Stimulated activated naive CD4-positive, alpha-beta T cell treated with Interleukin-2 at 50 U/mL for 16 hours (primary cell): ENCODE measurements at regions not wholly inside any gene's neighbourhood (a gene's known extent, or its start where the extent isn't known, plus 50 kb on each side); places are given as distances from the start of the nearest gene placed in this dataset.

ENCODE experiments used
- DNase-seq: peaks from one replicate; lab custom pipeline; 2025; lab: John Stamatoyannopoulos, UW

DNA sequence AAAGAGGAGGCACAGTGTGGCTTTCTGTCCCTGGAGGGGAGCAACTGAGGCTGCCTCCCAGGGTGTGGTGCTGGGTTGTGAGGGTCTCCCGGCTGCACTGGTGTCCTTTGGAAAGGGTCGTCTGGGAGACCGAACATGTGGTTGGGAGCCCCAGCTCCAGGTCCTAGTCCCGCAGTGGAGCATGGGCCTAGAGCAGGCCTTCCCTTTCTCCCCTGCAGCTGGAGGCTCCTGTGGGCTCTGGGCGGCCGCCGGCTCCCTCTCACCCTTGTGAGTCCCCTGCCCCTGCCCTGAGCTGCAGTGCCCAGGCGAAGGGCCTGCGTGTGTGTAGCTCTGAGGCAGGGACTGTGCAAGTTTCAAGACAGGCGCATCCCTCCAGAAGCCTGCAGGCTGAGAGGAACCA is 1492.7 kb downstream of the BRD1 start:
- DNase-seq = no peak

DNA sequence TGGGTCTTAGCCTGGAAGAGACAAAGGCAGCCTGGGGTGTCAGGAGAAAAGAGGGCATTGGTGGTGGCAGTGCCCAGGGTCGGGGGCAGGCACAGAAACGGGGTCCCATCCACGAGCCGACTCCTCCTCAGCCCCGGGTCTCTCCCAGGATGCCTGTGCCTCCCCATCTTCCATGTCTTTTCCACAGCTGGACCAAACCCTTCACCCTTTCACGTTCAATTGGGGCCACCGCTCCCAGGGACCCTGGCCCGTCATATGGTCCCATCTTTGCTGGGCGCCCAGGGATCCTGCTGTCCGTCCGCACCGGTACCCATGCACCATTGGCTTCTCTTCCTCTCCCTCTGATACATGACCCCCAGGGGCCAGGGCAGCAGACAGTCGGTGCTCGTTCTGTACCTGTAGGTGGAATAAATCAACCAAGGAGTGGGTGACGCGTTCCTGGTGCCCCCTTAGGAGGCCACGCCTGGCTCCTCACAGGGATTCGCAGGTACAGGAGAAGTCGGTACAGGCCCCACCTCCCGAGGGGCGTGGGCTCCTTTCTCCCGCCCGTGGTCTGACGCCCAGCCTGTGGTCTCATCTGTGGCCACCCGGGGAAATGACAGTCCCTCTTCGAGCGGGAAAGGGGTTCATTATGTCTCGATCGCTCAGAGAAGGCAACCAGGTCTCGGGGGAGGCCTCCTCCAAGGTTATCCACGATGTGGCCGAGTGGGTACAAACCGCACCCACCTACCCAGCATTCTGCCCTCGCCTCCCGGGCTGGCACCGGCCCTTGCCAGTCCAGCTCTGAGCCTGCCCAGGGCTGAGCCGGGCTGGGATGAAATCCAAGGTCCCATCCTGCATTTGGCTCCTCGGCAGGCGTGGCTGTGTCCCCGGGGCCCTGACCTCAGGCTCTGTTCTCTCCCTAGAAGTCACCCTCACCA is 1493.6 kb downstream of the BRD1 start:
- no peak for DNase-seq

DNA sequence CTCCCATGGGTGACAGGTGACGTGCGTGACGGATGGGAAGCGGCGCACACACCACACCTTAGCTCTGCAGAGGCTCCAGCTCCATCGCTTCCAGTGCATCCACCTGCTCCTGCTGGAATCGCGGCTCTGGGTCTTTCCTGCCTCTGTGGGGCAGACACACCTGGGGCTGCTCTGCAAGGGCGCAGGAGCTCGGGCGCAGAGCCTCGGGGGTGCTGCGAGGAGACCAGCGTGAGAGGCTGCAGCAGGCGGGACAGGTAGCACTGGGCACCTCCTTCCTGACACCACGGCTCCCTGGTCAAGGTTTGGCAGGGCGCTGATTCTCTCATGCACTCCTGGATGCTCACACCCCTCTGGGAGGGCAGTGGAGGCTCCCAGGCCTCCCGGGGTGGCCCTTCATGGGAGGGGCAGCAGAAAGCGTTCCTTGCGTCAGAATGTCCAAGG is 1494.3 kb downstream of the BRD1 start:
- no peak for DNase-seq

DNA sequence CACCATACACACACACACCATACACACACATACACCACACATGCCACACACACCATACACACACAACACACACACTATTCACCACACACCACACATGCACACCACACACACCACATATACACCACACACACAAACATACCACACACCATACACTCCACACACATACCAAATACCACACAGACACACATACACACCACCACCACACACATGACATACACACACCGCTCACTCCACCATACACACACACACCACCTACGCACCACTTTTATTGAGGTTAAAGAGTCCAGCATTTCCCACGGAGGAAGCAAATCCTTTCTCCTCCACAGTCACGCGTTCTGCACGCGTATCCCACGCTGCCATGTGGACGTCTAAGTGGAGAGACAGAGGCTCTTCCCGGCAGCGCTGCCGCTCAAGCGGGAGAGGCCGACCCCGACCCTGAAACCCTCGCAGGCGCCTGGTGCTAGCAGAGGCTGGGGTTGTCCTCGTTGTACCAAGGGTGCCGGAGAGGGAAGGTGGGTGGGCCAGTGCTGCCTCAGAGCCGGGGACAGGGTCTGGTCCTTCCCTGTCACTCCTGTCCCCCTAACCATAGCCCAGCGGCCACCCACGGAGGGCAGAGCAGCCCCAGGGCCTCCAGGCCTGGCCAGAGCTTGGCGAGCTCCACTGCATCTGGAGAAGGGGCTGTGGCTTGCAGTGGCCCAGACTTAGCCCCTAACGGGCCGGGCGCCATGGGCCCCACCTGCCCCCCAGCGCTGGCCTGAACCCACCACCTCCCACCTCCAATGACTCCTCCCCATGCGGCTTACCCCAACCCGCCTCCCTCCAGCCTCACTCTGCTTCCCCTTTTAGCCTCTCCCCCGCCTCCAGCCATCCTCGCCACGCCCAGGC is 1495.0 kb downstream of the BRD1 start:
- no peak for DNase-seq

DNA sequence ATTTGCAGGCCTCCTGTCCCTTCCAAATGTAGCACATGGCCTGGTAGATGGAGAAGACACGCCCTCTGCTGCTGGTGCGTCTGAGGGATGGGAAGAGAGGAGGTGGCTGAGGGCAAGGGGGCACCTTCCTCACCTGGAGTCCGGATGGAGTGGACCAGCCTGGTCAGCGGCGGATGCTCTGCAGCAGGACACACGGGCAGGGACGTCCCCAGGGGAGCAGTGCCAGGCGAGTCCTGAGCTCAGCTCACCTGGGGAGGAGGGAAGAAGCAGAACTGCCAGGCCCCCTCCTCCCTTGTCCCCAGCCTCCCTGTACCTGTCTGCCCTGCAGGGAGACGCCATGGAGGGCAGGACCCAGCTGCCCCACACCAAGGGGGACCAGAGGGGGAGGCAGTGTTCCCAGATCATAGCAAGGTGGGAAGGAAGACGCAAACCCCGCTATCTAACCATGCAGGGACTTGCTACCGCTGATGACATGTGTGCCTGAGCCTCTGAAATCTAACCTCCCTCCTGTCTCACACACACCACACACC is 1495.9 kb downstream of the BRD1 start:
- DNase-seq = no peak

DNA sequence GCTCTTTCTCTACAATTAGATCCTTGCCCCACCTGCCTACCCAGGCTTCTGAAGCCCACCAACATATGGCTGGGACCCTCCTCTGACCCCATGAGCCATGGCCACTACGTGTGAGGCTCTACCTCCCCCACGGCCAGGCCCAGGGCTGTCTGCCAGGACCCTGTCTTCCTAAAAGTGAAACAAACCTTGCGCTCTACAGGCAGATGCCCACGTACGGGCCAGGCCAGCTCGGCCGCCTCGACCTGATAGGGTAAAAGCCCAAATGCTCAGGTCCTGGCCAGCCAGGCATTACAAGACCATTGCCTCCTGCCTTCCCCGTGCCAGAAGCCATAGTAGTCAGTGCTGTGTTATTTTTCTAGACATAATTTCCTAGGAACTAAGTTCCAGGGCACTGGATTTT is 1496.4 kb downstream of the BRD1 start:
- no peak for DNase-seq

DNA sequence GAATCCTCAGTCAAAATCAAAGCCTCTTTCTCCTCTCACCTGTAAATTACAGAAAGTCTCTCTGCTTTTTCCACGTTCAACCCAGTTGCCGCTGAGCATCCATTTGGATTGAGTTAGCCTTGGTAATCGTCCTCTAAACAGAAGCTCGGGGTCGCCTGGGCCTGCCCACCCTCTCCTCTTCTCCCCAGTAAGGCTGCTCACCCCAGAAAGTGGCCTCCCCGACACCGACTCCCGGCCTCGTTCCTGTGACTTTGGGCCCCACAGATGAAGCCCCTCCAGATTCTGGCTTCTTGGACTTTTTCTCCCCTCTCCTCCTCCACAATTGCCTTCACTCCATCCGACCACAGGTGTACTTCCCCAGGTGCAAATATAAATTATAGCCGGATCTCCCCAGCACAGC is 1500.0 kb downstream of the BRD1 start:
- no peak for DNase-seq

DNA sequence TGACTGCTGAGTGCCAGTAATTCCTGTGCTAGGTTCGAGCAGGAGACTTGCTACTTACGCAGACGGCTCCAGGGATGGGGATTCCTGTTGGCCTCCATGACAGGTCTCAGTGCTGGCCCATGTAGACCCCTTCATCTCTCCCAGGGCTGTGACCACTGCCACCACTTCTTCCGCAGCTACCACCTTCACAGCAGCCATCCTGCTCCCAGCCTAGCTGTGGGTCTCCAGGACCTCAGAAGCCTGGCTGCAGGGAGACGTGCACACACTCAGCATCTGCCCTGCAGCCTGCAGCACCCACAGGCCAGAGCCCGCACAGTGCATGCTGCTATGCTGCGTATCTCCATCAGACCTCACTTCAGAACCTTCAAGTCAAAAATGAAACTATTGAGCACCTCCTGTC is 1503.9 kb downstream of the BRD1 start:
- no peak for DNase-seq

DNA sequence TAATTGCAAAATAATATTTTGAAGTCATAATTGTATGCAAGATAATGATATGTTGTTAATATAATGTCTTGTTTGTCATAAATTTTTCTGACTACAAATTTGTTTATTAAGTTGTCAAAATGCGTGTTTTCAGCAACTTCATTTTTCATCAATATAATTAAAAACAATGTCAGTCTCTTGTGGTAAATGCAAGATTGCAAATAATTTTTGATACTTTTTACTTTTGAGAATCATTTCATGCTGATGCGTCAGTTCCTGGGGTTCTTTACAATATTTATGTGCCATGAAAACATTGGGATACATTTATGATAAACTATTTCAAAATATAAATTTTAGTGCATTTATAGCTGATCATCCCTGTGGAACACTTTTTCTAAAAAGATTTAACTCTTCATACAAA is 1504.8 kb downstream of the BRD1 start:
- DNase-seq = no peak

DNA sequence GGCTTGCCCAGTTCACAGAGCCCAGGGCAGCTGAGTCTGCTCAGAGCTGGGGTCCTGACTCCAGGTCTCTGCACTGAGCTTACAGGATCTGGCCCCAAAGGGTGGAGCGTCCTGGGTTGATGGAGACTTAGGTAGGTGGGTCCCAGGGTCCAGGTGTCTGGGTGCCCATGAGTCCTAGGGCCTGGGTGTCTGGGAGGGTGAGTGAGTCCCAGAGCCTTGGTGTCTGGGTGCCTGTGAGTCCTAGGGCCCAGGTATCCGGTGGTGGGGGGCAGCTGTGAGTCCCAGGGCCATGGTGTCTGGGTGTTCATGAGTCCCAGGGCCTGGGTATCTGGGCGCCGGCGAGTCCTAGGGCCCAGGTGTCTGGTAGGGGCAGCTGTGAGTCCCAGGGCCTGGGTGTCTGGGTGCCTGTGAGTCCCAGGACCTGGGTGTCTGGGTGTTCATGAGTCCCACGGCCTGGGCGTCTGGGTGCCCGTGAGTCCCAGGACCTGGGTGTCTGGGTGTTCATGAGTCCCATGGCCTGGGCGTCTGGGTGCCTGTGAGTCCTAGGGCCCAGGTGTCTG is 1505.6 kb downstream of the BRD1 start:
- no peak for DNase-seq

DNA sequence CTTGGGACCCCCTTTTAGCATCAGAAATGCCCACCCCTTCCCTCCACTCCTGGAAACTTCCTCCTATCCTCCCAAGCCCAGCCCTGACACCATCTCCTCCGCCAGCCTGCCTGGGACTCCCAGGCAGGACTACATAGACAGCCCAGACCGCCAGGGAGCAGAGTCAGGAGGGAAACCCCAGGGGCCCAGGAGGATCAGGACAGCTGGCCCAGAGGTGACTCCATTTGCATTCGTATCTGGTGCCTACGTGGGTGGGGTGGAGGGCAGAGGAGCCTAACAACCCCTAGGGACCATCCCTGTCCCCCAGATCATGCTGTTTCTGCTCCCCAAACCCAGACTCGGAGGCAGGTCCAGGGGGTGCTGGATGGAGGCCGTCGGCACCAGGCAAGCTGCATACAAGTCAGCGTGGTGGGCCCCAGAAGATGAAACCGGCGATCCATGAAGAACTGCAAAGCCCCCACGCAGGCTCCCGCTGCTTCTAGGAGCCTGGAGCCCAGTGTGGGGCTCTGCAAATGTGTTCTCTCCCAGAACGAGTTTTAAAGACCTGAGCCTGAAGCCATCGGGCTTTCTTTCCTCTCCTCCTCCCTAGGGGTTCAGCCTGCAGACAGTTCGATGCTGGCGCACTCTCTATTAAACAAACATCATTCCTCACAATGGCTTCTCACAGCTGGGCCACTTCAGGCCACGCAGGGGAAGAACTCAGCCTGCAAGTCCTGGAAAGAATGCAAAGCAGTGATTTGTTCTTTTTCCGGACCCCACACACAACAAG is 1506.8 kb downstream of the BRD1 start:
- no peak for DNase-seq

DNA sequence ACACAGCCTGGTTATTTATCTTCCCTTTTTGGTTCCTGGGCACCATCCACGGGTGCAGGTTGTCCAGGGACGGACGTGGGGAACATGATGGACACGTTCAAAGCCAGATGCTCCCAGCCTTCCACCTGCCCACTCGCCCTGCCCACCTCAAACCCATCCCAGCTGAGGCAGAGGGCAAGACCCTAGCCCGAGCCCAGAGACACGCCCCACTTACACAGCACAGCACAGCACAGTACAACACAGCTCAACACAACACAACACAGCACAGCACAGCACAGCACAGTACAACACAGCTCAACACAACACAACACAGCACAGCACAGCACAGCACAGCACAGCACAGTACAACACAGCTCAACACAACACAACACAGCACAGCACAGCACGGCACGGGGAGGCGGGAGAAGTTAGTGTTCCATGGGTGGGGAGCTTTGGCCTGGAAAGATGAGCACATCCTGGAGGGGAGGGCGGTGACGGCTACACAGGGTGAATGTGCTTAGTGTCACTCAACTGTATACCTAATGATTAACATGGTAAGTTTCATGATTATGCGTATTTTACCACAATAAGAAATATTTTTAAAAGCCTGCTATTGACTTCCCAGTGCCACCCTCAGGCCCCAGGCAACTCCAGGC is 1507.5 kb downstream of the BRD1 start:
- DNase-seq = no peak

DNA sequence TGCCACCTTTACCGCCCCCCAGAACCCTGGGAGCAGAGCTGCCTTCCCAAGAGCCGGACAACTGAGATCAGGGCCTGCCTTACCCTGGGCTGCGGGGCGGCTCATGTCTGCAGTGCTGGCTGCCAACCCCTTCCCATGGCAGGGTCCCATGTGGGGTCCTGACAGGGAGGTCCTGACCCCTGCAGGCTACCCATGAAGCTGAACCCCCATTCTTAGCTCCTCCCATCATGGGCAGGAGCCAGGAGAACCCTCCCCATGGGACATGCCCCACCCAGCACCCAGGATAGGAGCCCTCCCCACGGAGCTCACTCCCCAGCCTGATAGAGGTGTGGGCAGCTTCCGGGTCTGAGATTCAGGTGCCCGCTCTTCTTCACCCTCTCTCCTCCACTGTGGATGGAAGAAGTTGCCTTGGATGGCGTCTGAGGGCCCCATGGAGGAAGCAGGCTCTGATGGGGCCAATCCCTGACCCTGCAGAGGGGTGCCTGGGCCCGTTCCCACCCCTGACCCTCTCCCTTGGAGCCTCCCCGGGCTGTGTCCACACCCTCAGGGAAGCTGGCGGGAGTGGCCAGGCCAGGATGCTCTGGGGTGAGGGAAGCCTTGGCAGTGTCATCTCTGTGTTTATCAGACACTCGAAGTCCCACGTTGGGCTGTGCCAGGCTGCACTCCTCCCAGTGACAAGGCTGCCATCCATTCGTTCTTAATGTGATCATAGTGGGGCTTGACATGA is 1508.2 kb downstream of the BRD1 start:
- DNase-seq = no peak

DNA sequence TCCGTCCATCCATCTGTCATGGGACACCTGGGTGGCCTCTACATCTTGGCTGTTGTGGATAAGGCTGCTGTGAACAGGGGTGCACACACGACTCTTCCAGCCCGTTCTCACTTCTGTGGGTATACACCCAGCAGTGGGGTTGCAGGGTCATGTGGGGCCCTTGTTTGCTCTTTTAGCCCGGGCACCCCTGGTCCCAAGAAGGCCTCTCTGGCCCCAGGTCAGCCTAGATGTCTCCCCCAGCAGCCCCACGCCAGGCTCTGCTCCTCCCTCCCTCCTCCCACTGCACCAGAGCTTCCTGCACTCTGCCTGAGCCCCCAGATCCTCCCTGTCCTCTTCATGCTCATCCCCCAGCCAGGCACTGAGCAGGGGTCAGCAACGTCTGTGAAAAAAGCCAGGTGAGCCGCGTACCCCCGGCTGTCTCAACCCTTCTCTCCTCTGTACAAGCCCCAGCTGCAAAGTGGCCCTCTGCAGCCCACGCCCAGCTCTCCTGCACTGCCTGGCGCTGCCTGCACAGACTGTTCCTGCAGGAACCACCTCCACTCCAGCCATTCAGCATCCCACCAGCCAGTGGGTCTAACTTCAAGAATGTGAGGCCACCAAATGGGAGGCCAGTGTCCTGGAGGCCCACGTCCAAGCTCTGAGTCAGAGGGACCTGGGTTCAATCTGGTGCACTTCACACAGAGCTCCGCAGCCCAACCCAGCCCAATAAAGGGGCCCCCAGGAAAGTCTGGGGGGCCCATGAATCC is 1508.9 kb downstream of the BRD1 start:
- no peak for DNase-seq

DNA sequence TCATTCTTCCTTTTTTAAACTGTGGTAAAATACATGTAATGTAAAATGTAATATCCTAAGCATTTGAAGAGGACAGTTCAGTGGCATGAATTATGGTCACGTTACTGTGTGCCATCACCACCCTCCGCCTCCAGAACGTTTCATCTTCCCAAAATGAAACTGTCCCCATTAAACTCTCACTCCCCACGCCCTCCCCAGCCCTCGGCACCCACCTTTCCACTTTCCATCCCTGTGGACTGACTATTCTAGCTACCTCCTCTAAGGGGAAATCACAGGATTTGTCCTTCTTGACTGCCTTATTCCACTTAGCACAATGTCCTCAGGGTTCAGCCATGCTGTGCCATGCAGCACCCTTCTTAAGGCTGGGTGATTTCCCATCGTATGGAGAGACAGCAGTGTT is 1509.5 kb downstream of the BRD1 start:
- no peak for DNase-seq

DNA sequence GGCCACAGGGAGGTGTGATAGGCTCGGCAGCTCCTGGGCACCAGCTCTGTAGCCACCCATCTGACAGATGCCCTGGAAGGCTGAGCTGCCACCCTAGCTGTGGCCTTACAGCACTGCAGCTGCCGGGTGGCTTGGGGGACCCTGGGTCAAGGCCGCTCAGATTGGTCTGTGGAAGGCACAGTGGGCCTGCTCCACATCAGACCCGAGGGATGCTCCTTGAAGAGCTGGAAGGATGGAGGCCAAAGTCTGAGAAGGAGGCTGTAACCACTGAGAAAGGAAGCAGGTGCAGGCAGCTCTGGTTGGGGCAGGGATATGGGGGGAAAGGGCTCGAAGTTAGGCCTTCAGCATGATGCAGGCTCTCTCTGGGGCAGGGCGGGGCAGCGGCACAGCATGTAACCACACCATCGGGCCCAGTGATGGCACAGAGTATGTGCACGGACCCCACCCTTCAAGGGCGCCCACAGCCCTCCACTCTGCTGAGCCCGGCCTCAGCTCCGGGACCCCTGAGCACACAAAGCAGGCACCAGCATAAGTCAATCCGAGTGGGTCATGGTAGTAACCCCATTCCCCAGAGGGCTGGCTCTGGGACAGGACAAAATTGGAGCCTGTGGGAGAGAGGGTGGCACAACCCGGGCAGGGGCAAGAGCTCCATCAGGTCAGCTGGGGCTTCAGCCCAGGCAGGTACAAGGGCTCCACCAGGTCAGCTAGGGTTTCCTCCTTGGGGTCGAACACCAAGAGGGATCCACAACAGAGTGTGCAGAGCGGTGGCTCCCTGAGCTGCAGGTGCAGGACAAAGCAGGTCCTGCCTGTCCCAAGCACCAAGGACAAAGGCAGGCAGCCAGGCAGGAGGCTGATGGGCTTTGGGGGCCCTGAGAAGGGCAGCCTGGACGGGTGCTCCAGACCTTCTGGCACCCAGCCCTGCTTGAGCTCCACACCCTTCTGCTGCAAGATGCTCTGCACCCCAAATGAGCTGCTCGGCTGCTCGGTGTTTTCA is 1511.1 kb downstream of the BRD1 start:
- no peak for DNase-seq

DNA sequence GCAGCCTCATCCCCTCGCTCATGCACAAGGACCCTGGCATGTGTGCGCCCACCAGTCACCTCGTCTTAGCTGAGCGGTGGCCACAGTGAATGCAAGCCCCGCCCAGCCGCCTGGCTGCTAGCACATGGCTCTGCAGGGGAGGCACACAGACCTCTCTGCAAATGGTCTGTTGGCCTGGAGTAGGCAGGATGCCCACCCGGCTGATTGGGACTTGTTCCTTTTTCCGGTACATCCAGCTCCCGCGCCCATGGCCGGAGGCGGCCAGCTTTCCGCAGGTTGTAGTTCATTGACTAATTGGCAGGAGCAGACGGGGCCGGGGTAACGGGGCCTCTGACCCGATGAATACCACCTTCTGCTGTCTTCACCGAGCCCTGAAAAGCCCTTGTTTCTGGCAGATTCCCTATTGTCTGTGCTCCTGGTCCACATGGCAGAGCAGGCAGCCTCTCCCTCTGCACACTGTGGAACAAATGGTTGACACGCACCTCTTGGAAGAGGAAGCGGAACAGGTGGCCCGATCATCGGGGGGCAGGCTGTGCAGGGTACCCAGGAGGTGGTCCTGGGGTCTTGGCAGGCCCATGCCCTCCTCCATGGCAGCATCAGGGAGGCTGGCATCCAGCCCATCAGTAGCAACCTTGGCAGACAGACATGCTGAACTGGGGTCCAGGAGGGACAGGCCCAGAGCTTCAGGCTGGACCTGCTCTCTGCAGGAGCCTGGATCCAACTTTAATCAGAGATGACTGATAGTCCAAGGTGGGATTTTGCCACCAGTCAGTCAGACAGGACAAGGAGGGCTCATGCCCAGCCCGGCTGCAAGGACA is 1512.0 kb downstream of the BRD1 start:
- no peak for DNase-seq

DNA sequence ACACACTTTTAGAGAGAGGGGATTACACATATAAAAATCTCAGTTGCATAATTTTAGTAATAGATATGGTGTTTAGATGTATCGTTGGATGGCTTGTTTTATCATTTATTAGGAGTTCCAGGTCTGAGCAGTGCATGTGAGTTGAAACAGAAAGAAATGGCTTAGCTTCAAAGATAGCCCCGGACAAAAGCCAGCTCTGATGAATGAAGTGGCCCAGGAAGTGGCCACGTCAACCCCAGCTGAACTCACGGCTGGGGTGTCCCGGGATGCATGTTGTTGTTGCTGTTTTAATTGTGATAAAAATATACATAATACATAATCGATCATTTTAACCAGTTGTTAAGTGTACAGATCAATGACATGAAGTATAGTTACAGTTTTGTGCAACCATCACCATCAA is 1513.6 kb downstream of the BRD1 start:
- no peak for DNase-seq
